IPS-15b (cell line): ENCODE measurements at regions not wholly inside any gene's neighbourhood (a gene's known extent, or its start where the extent isn't known, plus 50 kb on each side); places are given as distances from the start of the nearest gene placed in this dataset.

ENCODE experiments used
- H3K27me3 ChIP-seq: one replicate; pipeline ENCODE4 v1.6.1; 2013; ENCODE audit warnings: low read length; ENCODE audit not compliant: control insufficient read depth, insufficient read depth
- H3K36me3 ChIP-seq: one replicate; pipeline ENCODE4 v1.6.1; 2013; ENCODE audit warnings: low read length; ENCODE audit not compliant: control insufficient read depth, insufficient read depth
- H3K4me1 ChIP-seq: one replicate; pipeline ENCODE4 v1.6.1; 2013; ENCODE audit warnings: mild to moderate bottlenecking, low read length; ENCODE audit not compliant: control insufficient read depth, insufficient read depth
- H3K4me3 ChIP-seq: one replicate; pipeline ENCODE4 v1.5.1; 2013; ENCODE audit warnings: low read depth, low read length
- H3K9ac ChIP-seq: one replicate; pipeline ENCODE4 v1.6.1; 2013; ENCODE audit warnings: low read depth, mild to moderate bottlenecking, low read length
- H3K9me3 ChIP-seq: one replicate; pipeline ENCODE4 v1.6.1; 2013; ENCODE audit warnings: mild to moderate bottlenecking, low read length; ENCODE audit not compliant: control insufficient read depth, insufficient read depth

- Histone ChIP-seq H3K9me3 (peaks cover 6% of the 10 kb centered on the region), H3K27me3 (no peaks in the 10 kb centered on the region), H3K36me3 (no peaks in the 10 kb centered on the region)
These were observed 272.9 kb upstream of the KLF3 start for GRCh38 chr4:38390969-38391545.

GRCh38 chr4:38392223-38392855 lies 271.7 kb upstream of the KLF3 start:
- Histone ChIP-seq H3K27me3 (no peaks in the 10 kb centered on the region), H3K4me1 (no peaks in the 10 kb centered on the region), H3K9me3 (peaks cover 6% of the 10 kb centered on the region), H3K36me3 (no peaks in the 10 kb centered on the region), H3K9ac (no peak overlapping the region), H3K4me3 (no peak overlapping the region)

More at GRCh38 chr4:38390969-38391545, 272.9 kb upstream of the KLF3 start:
- H3K4me1 ChIP-seq, result no peaks in the 10 kb centered on the region
- no peak overlapping the region for H3K4me3 ChIP-seq
- H3K9ac ChIP-seq, result no peak overlapping the region

GRCh38 chr4:38396091-38396490 lies 267.9 kb upstream of the KLF3 start:
- no peaks in the 10 kb centered on the region for H3K4me1 ChIP-seq
- no peaks in the 10 kb centered on the region for H3K27me3 ChIP-seq
- H3K9ac ChIP-seq, result no peak overlapping the region

GRCh38 chr4:38396845-38397547 lies 267.0 kb upstream of the KLF3 start:
- H3K27me3 ChIP-seq, result no peaks in the 10 kb centered on the region
- no peaks in the 10 kb centered on the region for H3K36me3 ChIP-seq
- H3K4me1 ChIP-seq, result no peaks in the 10 kb centered on the region
- no peak overlapping the region for H3K9ac ChIP-seq
- peaks cover 6% of the 10 kb centered on the region for H3K9me3 ChIP-seq
- H3K4me3 ChIP-seq, result no peak overlapping the region

More at GRCh38 chr4:38396091-38396490, 267.9 kb upstream of the KLF3 start:
- peaks cover 6% of the 10 kb centered on the region for H3K9me3 ChIP-seq
- H3K36me3 ChIP-seq, result no peaks in the 10 kb centered on the region
- no peak overlapping the region for H3K4me3 ChIP-seq

GRCh38 chr4:38400946-38401345 lies 263.1 kb upstream of the KLF3 start:
- Histone ChIP-seq H3K4me3 (no peak overlapping the region), H3K36me3 (no peaks in the 10 kb centered on the region), H3K9ac (no peak overlapping the region), H3K27me3 (no peaks in the 10 kb centered on the region), H3K4me1 (no peaks in the 10 kb centered on the region), H3K9me3 (no peaks in the 10 kb centered on the region)

GRCh38 chr4:38406243-38406642 lies 257.8 kb upstream of the KLF3 start:
- no peaks in the 10 kb centered on the region for H3K36me3 ChIP-seq
- H3K27me3 ChIP-seq, result no peaks in the 10 kb centered on the region
- no peaks in the 10 kb centered on the region for H3K4me1 ChIP-seq
- no peak overlapping the region for H3K4me3 ChIP-seq
- H3K9ac ChIP-seq, result no peak overlapping the region
- no peaks in the 10 kb centered on the region for H3K9me3 ChIP-seq

- Histone ChIP-seq H3K4me3 (no peak overlapping the region), H3K4me1 (no peaks in the 10 kb centered on the region), H3K36me3 (no peaks in the 10 kb centered on the region), H3K27me3 (no peaks in the 10 kb centered on the region), H3K9ac (no peak overlapping the region), H3K9me3 (no peaks in the 10 kb centered on the region)
These were observed 254.1 kb upstream of the KLF3 start for GRCh38 chr4:38409852-38410251.

GRCh38 chr4:38411092-38411491 lies 252.9 kb upstream of the KLF3 start:
- H3K9me3 ChIP-seq, result no peaks in the 10 kb centered on the region
- no peaks in the 10 kb centered on the region for H3K27me3 ChIP-seq
- H3K4me1 ChIP-seq, result no peaks in the 10 kb centered on the region
- H3K4me3 ChIP-seq, result no peak overlapping the region
- H3K9ac ChIP-seq, result no peak overlapping the region
- no peaks in the 10 kb centered on the region for H3K36me3 ChIP-seq

- no peaks in the 10 kb centered on the region for H3K4me1 ChIP-seq
- no peak overlapping the region for H3K9ac ChIP-seq
- no peak overlapping the region for H3K4me3 ChIP-seq
- H3K27me3 ChIP-seq, result no peaks in the 10 kb centered on the region
- no peaks in the 10 kb centered on the region for H3K9me3 ChIP-seq
- H3K36me3 ChIP-seq, result no peaks in the 10 kb centered on the region
These were observed 251.9 kb upstream of the KLF3 start for GRCh38 chr4:38411981-38412536.

GRCh38 chr4:38413524-38414341 lies 250.3 kb upstream of the KLF3 start:
- Histone ChIP-seq H3K9me3 (no peaks in the 10 kb centered on the region), H3K9ac (no peak overlapping the region), H3K27me3 (no peaks in the 10 kb centered on the region), H3K4me1 (no peaks in the 10 kb centered on the region), H3K36me3 (no peaks in the 10 kb centered on the region), H3K4me3 (no peak overlapping the region)

GRCh38 chr4:38414410-38414809 lies 249.6 kb upstream of the KLF3 start:
- H3K9ac ChIP-seq, result no peak overlapping the region
- no peaks in the 10 kb centered on the region for H3K27me3 ChIP-seq
- H3K36me3 ChIP-seq, result no peaks in the 10 kb centered on the region
- no peaks in the 10 kb centered on the region for H3K9me3 ChIP-seq
- no peaks in the 10 kb centered on the region for H3K4me1 ChIP-seq
- no peak overlapping the region for H3K4me3 ChIP-seq
